HG03095 (cell line): ENCODE measurements at regions not wholly inside any gene's neighbourhood (a gene's known extent, or its start where the extent isn't known, plus 50 kb on each side); places are given as distances from the start of the nearest gene placed in this dataset.
"Not testable (repeated sequence)": the region's sequence is repeated elsewhere in the genome, so short reads cannot be mapped to it uniquely, and the experiment has no call there.

Experiments used
- ATAC-seq: cut with Tn5 transposase; IDR thresholded peaks from one replicate; pipeline ENCODE4 v1.9.1; 2021; ENCODE audit warnings: moderate library complexity; ENCODE audit not compliant: unreplicated experiment

GRCh38 chr16:73973174-73973573 is 323.4 kb upstream of the PSMD7 start:
- ATAC-seq = no peak

- ATAC-seq = no peak
These were observed 329.8 kb upstream of the PSMD7 start for GRCh38 chr16:73966851-73967250.

- no peak for ATAC-seq
These were observed 331.0 kb upstream of the PSMD7 start for GRCh38 chr16:73965591-73965990.

GRCh38 chr16:73956587-73957494 is 339.8 kb upstream of the PSMD7 start:
- no peak for ATAC-seq

- ATAC-seq = no peak
These were observed 340.9 kb upstream of the PSMD7 start for GRCh38 chr16:73955702-73956101.

GRCh38 chr16:73955255-73955654 is 341.4 kb upstream of the PSMD7 start:
- no peak for ATAC-seq

GRCh38 chr16:73951481-73951880 is 345.1 kb upstream of the PSMD7 start:
- ATAC-seq = no peak

GRCh38 chr16:73949574-73950320 is 346.9 kb upstream of the PSMD7 start:
- no peak for ATAC-seq

GRCh38 chr16:73945631-73946030 is 351.0 kb upstream of the PSMD7 start:
- no peak for ATAC-seq

- not testable (repeated sequence) for ATAC-seq
These were observed 353.4 kb upstream of the PSMD7 start for GRCh38 chr16:73943184-73943583.

- not testable (repeated sequence) for ATAC-seq
These were observed 355.8 kb upstream of the PSMD7 start for GRCh38 chr16:73940786-73941185.

GRCh38 chr16:73923951-73924350 is 372.7 kb upstream of the PSMD7 start:
- no peak for ATAC-seq

GRCh38 chr16:73921295-73921694 is 375.3 kb upstream of the PSMD7 start:
- ATAC-seq = no peak

GRCh38 chr16:73916829-73917594 is 379.6 kb upstream of the PSMD7 start:
- no peak for ATAC-seq

GRCh38 chr16:73915935-73916334 is 380.7 kb upstream of the PSMD7 start:
- no peak for ATAC-seq

- ATAC-seq = no peak
These were observed 381.5 kb upstream of the PSMD7 start for GRCh38 chr16:73915140-73915539.

GRCh38 chr16:73912850-73913249 is 383.8 kb upstream of the PSMD7 start:
- ATAC-seq = no peak

- ATAC-seq = no peak
These were observed 384.3 kb upstream of the PSMD7 start for GRCh38 chr16:73912281-73912680.

- ATAC-seq = no peak
These were observed 387.0 kb upstream of the PSMD7 start for GRCh38 chr16:73909529-73910035.

- no peak for ATAC-seq
These were observed 405.5 kb upstream of the PSMD7 start for GRCh38 chr16:73891129-73891542.
